ENCODE measurements at regions not wholly inside any gene's neighbourhood (a gene's known extent, or its start where the extent isn't known, plus 50 kb on each side); places are given as distances from the start of the nearest gene placed in this dataset.

GRCh38 chr1:25107643-25108010 lies 124.7 kb downstream of the SYF2 start:
- no peak for DNase-seq
- TF ChIP-seq CTCF (IDR thresholded peaks at IDR 0.05; ENCODE audit: low read length) (no peak), EZH2phosphoT487 (IDR thresholded peaks at IDR 0.05; ENCODE audit: low read length) (no peak), EZH2 (optimal IDR thresholded peaks at IDR 0.05; ENCODE audit: low read depth, low read length) (no peak)
- Histone ChIP-seq H3K4me1 (ENCODE audit: low read length) (no peaks in the 10 kb centered on the region), H4K20me1 (ENCODE audit: insufficient read depth, low read length) (no peaks in the 10 kb centered on the region), H3K9ac (ENCODE audit: low read length) (no peak overlapping the region), H3K4me2 (ENCODE audit: low read depth, low read length) (no peak overlapping the region), H3K27ac (ENCODE audit: low read length) (no peak overlapping the region), H3K9me3 (replicated peaks; ENCODE audit: insufficient read depth, low read length) (no peaks in the 10 kb centered on the region), H3K36me3 (replicated peaks; ENCODE audit: insufficient read depth, low read length) (no peaks in the 10 kb centered on the region), H3F3A (ENCODE audit: insufficient read depth, low read length) (0 out of 2 replicates have a peak, but pooled peaks cover 3% of the 10 kb centered on the region), H3K9me2 (replicated peaks; ENCODE audit: insufficient read depth, low read length) (no peaks in the 10 kb centered on the region), H3K4me3 (ENCODE audit: low read length) (no peak overlapping the region), H3K27me3 (replicated peaks; ENCODE audit: insufficient read depth, low read length) (no peaks in the 10 kb centered on the region), H2AFZ (ENCODE audit: low read length) (no peak overlapping the region), H3K79me2 (ENCODE audit: low read length) (no peaks in the 10 kb centered on the region)

DNA sequence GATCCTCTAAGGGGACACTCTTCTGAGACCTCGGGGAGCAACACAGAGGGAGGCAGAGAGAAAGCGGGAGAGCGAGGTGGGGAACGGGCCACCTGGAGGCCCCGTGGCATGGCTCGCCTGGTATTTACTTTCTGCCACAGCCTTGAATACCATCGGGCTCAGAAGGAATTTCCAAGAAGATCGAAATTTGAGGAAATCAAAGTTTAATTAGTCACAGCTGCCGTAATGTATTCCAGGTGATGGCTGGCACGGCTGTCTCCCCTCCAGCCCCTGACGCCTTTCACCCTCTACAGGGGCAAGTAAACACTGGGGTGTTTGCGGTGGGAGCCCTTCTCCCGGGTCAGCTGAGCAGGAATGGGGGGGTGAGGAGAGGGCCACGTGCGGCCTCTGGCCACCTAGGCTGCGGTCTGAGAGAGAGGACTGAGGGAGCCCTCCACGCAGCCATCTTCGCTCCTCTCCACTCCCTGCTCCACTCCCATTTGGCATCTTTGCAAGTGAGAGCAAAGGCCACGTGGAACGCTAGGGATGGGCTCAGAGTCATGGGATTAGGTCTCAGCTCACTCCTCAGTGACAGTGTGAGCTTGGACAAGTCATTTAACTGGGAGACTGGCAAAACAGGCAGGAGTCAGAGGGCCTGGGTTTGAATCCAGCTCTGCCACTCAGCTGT lies 125.2 kb downstream of the SYF2 start:
- no peaks in the 10 kb centered on the region for H3K79me2 ChIP-seq (ENCODE audit: low read length)
- no peak overlapping the region for H3K27ac ChIP-seq (ENCODE audit: low read length)
- no peak overlapping the region for H2AFZ ChIP-seq (ENCODE audit: low read length)
- H3K27me3 ChIP-seq (replicated peaks; ENCODE audit: insufficient read depth, low read length) = no peaks in the 10 kb centered on the region
- no peak for DNase-seq
- no peak overlapping the region for H3K4me2 ChIP-seq (ENCODE audit: low read depth, low read length)
- no peaks in the 10 kb centered on the region for H3K9me2 ChIP-seq (replicated peaks; ENCODE audit: insufficient read depth, low read length)
- TF ChIP-seq EZH2 (optimal IDR thresholded peaks at IDR 0.05; ENCODE audit: low read depth, low read length) (no peak), EZH2phosphoT487 (IDR thresholded peaks at IDR 0.05; ENCODE audit: low read length) (no peak), CTCF (IDR thresholded peaks at IDR 0.05; ENCODE audit: low read length) (no peak)
- 0 out of 2 replicates have a peak, but pooled peaks cover 3% of the 10 kb centered on the region for H3F3A ChIP-seq (ENCODE audit: insufficient read depth, low read length)
- H4K20me1 ChIP-seq (ENCODE audit: insufficient read depth, low read length) = no peaks in the 10 kb centered on the region
- H3K36me3 ChIP-seq (replicated peaks; ENCODE audit: insufficient read depth, low read length) = no peaks in the 10 kb centered on the region
- H3K4me3 ChIP-seq (ENCODE audit: low read length) = no peak overlapping the region
- H3K9me3 ChIP-seq (replicated peaks; ENCODE audit: insufficient read depth, low read length) = no peaks in the 10 kb centered on the region
- H3K9ac ChIP-seq (ENCODE audit: low read length) = no peak overlapping the region
- H3K4me1 ChIP-seq (ENCODE audit: low read length) = no peaks in the 10 kb centered on the region

DNA sequence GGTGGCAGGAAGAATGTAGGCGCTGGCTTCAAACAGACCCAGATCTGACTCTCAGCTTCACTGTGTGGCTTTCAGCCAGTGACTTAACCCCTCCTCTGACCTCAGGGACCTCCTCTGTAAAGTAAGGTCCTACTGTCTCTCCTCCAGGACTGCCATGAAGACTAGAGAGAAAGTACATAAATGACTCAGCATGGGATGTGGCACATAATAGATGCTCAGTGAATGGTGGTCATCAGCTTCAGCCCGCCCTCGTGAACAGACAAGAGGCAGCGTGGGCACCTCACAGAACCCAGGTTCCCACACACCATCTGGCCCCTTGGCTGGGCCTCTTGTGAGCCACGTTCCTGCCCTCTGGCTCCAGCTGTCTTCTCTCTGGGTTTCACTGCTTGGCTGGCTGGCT lies 126.0 kb downstream of the SYF2 start:
- Histone ChIP-seq H3K27ac (ENCODE audit: low read length) (no peak overlapping the region), H3K9ac (ENCODE audit: low read length) (no peak overlapping the region), H3K9me3 (replicated peaks; ENCODE audit: insufficient read depth, low read length) (no peaks in the 10 kb centered on the region), H3K4me3 (ENCODE audit: low read length) (no peak overlapping the region), H3K9me2 (replicated peaks; ENCODE audit: insufficient read depth, low read length) (no peaks in the 10 kb centered on the region), H3K27me3 (replicated peaks; ENCODE audit: insufficient read depth, low read length) (no peaks in the 10 kb centered on the region), H3K36me3 (replicated peaks; ENCODE audit: insufficient read depth, low read length) (no peaks in the 10 kb centered on the region), H4K20me1 (ENCODE audit: insufficient read depth, low read length) (no peaks in the 10 kb centered on the region), H3K4me2 (ENCODE audit: low read depth, low read length) (no peak overlapping the region), H3K4me1 (ENCODE audit: low read length) (no peaks in the 10 kb centered on the region), H3K79me2 (ENCODE audit: low read length) (no peaks in the 10 kb centered on the region), H2AFZ (ENCODE audit: low read length) (no peak overlapping the region), H3F3A (ENCODE audit: insufficient read depth, low read length) (0 out of 2 replicates have a peak, but pooled peaks cover 3% of the 10 kb centered on the region)
- TF ChIP-seq CTCF (IDR thresholded peaks at IDR 0.05; ENCODE audit: low read length) = no peak
- TF ChIP-seq EZH2phosphoT487 (IDR thresholded peaks at IDR 0.05; ENCODE audit: low read length) = no peak
- no peak for TF ChIP-seq EZH2 (optimal IDR thresholded peaks at IDR 0.05; ENCODE audit: low read depth, low read length)
- DNase-seq = no peak

Data from MM.1S (cell line).